NCI-H345 (cell line): ENCODE measurements at regions not wholly inside any gene's neighbourhood (a gene's known extent, or its start where the extent isn't known, plus 50 kb on each side); places are given as distances from the start of the nearest gene placed in this dataset.
A peak's percentile ranks its signal among the peaks of the same experiment; 100 is the strongest.

Experiments
- DNase-seq: peaks from one replicate; lab custom pipeline; 2025; lab: John Stamatoyannopoulos, UW

- DNase-seq: no peak
Observed at GRCh38 chr18:65548316-65548715, 202.5 kb upstream of the CDH7 start.

DNA sequence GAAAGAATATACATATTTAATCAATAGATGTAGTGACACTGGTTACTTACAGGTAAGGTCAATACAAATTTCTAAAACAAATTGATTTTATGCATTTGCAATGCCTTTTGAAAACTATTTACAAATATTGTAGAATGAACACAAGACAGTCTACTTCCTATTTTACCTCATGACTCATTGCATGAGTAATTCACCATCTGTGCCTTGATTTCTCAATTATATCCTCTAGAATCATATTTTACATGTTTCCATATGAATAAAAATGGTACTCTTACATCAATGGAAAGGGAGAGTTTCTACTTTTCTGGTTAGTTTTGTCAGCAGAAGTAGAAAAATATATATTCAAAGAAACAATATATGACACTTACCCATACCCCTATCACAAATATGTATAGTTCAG, 203.8 kb upstream of the CDH7 start:
- DNase-seq: no peak

DNA sequence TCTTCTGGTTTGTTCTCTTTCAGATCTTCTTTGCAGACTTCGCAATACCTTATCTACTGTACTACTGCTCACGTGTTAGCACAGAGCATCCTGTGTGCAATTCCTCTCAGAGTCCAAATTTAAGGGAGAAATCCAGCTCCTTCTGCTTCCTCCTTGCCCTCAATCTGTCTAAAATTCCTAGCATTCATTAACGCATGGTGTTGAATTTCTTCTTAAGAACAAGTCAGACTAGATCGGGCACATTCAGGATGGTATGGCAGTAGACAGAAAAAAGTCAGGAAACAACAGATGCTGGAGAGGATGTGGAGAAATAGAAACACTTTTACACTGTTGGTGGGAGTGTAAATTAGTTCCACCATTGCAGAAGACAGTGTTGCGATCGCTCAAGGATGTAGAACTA, 206.1 kb upstream of the CDH7 start:
- DNase-seq: no peak

- peak; percentile 9 for DNase-seq
Observed at GRCh38 chr18:65527879-65528633, 222.8 kb upstream of the CDH7 start.

- no peak for DNase-seq
Observed at GRCh38 chr18:65526099-65526498, 224.7 kb upstream of the CDH7 start.

- no peak for DNase-seq
Observed at GRCh38 chr18:65523461-65523860, 227.4 kb upstream of the CDH7 start.

GRCh38 chr18:65522907-65523306, 227.9 kb upstream of the CDH7 start:
- DNase-seq: no peak

DNA sequence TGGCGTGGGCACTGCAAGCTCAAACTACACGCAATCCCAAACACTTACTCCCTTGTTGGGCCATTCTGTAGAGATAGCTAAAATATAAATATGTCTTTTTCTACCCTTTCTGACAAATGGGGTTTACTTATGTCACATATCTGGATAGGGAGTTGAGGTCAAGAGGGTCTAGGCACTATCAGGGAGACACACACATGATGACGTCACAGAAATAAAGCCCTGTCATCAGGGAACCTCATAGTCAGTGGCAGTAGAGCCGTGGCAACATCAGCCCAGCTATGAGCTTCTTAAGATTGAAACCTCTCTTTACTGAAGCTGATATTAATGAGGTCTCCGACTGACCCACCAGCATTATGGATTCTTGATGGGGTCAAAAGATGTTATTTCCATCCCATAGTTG, 234.6 kb upstream of the CDH7 start:
- no peak for DNase-seq

- DNase-seq: no peak
Observed at GRCh38 chr18:65498605-65499004, 252.2 kb upstream of the CDH7 start.

DNA sequence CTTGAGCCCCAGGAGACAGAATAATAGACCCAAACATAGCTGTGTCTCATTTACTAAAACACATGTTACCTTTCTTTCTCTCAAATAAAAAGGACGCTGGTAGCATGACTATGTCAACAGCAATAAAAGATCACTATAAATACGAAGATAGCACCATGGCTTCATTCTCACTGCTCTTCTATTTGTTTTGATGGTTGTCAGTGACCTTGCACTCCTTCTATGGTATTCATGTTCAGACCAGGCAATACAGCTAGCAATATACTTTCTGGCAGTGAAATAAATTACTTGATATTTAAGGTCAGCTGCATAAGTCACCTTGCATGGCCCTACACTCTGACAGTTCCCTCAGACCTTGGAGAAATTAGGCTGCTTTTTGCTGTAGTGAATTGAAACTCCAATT, 263.2 kb upstream of the CDH7 start:
- peak; percentile 82 for DNase-seq

DNA sequence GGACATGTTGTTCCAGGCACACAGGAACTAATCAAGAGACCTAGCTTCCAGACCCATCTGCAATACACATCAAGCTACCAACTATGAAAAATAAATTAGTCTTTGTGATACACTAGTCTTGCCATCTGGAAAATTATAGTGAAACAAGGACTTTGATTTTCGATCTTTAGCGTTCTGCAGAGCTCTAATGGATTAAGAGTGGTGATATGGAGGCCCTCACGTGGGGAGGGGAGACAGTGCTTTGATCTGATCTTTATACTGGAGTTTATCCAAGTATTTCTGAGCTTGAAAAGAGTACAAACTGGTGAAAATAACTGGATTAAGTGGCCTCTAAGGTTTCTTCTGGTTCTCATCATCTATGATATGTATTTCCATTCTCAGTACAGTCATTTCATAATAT, 273.4 kb upstream of the CDH7 start:
- no peak for DNase-seq

- no peak for DNase-seq
Observed at GRCh38 chr18:65468881-65469280, 281.9 kb upstream of the CDH7 start.

GRCh38 chr18:65464361-65464760, 286.5 kb upstream of the CDH7 start:
- no peak for DNase-seq

DNA sequence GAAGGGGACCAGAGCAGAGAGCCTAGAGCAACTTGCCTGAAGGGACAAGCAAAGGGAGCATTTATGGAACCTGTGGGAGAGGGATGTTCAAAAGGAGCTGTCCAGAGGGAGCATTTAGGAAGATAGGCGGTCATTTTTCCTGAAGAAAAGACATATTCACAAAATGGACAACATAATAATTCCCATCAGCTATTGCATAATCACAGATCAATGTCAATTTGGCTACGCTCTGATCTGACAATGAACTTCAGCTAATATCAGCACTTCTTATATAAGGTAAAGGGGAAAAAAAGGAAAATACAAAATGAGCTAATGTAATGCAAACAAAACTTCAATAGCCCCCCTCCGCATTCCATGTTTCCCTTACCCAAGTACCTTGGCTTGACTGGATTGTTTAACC, 291.1 kb upstream of the CDH7 start:
- no peak for DNase-seq

DNA sequence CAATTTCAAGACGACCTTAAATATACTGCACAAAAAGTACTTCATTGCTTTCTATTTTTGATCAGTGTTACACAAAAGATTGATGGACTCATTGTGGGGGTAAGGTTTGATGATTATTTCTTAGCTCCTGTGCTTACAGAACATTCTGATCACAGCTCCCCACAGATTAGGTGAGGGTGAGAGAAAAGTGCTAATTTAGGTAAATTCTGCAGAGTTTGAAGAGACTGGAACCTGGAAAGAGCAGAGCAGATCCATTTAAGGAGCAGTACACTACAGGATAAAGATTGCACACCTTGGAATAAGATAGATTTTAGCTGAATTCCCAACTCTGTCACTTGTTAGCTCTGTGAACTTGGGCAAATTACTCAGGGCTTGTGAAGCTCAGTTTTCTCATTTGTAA, 291.9 kb upstream of the CDH7 start:
- DNase-seq: no peak

GRCh38 chr18:65439188-65439587, 311.6 kb upstream of the CDH7 start:
- no peak for DNase-seq

- no peak for DNase-seq
Observed at GRCh38 chr18:65436430-65436829, 314.4 kb upstream of the CDH7 start.

DNA sequence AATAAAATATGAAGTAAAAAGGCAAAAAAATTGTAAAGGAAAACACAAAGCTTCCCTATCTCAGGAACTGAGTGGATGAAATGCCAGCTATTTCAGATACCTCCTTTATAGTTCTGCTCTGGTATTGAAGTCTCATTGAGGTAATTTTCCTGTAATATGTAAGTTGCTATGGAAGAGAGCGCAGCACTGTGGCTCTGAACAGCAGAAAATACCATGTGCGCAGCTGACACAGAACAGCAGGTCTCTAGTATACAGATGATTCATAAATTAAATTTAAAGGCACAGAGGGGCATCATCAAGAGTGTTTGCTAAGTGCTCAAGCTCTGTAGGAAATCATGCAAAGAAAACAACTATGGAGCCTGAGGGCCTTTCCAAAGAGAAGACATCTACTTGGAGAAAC, 315.3 kb upstream of the CDH7 start:
- peak; percentile 67 for DNase-seq

- DNase-seq: no peak
Observed at GRCh38 chr18:65429601-65430000, 321.2 kb upstream of the CDH7 start.

- no peak for DNase-seq
Observed at GRCh38 chr18:65425366-65425765, 325.4 kb upstream of the CDH7 start.

GRCh38 chr18:65423776-65424175, 327.0 kb upstream of the CDH7 start:
- no peak for DNase-seq

- DNase-seq: no peak
Observed at GRCh38 chr18:65422544-65423136, 328.2 kb upstream of the CDH7 start.

DNA sequence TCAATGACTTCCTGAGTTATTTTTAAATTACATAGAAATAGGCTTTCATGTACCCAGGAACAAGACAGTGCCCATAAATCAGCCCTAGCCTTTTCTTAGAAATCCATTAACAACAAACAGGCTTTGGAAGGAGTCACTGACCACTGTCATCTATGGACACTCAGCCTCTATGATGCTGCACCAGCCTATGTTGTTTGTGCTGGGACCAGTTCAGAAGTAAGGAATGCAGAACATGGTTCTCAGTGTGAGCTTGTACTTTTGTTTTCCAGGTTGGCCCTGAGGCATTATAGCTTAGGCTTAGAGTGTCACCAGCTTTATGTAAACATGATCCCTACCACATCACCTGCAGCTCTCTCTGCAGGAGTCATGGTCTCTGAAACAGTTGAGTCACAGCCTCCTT, 335.7 kb upstream of the CDH7 start:
- peak; percentile 82 for DNase-seq

DNA sequence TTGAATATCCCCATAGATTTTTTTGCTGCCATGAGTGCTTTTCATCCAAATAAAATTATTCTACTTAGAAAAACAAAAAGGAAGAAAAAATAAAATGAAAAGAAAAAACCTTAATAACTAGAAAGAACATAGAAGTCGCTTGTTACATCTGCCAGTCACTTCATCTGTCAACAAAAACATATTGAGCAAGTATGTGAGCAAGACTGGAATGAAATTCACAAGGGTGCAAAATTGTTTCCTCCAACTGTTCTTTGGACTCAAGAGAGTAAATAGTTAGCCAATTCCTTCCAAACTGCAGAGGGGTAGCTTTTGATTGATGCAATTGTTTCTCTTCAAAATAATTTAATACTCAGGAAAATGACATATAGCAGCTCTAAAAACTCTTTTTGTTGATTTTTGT, 336.3 kb upstream of the CDH7 start:
- DNase-seq: no peak
